GM06990 (cell line): ENCODE measurements at regions not wholly inside any gene's neighbourhood (a gene's known extent, or its start where the extent isn't known, plus 50 kb on each side); places are given as distances from the start of the nearest gene placed in this dataset.

ENCODE experiments used
- DNase-seq: peaks from one replicate; pipeline ENCODE4 v3.0.0-alpha.2; 2011; ENCODE audit not compliant: insufficient read length; ENCODE audit errors: extremely low read depth
- H3K27me3 ChIP-seq: replicated peaks from 2 replicates; pipeline ENCODE4 v1.6.0; 2011; ENCODE audit warnings: low read length; ENCODE audit not compliant: control insufficient read depth, insufficient read depth
- H3K36me3 ChIP-seq: 2 replicates; pipeline ENCODE4 v1.5.1; 2011; ENCODE audit warnings: low read length; ENCODE audit not compliant: control insufficient read depth, insufficient read depth
- H3K4me3 ChIP-seq: replicated peaks from 2 replicates; pipeline ENCODE4 v1.5.1; 2011; ENCODE audit warnings: low read depth, mild to moderate bottlenecking, control low read depth, low read length
- TF ChIP-seq, protein P1 (sequence below): IDR thresholded peaks from 2 replicates; pipeline ENCODE4 v1.5.1; 2011; ENCODE audit warnings: low read length, control low read depth, mild to moderate bottlenecking, inconsistent platforms; ENCODE audit not compliant: insufficient read depth, poor library complexity, severe bottlenecking

DNA sequence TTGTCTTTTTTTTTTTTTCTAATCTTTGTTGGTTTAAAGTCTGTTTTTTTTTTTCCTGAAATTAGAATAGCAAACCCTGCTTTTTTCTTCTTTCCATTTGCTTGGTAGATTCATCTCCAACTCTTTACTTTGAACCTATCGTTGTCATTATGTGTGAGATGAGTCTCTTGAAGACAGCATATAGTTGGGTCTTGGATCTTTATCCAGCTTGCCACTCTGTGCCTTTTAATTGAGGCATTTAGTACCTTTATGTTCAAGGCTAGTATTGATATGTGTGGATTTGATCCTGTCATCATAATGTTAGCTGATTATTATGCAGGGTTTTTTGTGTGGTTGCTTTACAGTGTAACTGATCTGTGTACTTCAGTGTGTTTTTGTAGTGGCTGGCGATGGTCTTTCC lies 383.8 kb downstream of the MAN2A1 start:
- no peak overlapping the region for H3K4me3 ChIP-seq
- H3K36me3 ChIP-seq: no peaks in the 10 kb centered on the region
- no peaks in the 10 kb centered on the region for H3K27me3 ChIP-seq
- no peak for DNase-seq
- TF ChIP-seq, protein P1, sequence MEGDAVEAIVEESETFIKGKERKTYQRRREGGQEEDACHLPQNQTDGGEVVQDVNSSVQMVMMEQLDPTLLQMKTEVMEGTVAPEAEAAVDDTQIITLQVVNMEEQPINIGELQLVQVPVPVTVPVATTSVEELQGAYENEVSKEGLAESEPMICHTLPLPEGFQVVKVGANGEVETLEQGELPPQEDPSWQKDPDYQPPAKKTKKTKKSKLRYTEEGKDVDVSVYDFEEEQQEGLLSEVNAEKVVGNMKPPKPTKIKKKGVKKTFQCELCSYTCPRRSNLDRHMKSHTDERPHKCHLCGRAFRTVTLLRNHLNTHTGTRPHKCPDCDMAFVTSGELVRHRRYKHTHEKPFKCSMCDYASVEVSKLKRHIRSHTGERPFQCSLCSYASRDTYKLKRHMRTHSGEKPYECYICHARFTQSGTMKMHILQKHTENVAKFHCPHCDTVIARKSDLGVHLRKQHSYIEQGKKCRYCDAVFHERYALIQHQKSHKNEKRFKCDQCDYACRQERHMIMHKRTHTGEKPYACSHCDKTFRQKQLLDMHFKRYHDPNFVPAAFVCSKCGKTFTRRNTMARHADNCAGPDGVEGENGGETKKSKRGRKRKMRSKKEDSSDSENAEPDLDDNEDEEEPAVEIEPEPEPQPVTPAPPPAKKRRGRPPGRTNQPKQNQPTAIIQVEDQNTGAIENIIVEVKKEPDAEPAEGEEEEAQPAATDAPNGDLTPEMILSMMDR: no peak

DNA sequence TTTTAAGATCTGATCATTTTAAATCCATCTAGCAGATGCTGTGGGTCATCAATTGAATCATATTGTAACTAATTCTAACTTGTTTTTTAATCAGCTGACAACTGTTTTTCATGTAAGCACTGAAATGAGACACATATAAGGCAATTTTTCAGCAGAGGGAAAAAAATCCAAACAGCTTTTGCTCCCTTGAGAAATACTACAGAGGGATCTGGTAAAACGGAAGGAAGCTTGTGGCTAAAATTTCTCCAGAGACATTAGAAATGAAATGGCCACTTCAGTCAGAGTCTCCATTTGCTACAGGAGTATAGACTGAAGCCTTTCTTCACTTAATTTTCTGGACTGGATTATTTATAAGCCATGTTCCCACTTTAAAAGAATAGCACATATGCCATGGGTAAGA lies 385.9 kb downstream of the MAN2A1 start:
- TF ChIP-seq, protein P1: no peak
- Histone ChIP-seq H3K4me3 (no peak overlapping the region), H3K36me3 (no peaks in the 10 kb centered on the region), H3K27me3 (no peaks in the 10 kb centered on the region)
- no peak for DNase-seq

DNA sequence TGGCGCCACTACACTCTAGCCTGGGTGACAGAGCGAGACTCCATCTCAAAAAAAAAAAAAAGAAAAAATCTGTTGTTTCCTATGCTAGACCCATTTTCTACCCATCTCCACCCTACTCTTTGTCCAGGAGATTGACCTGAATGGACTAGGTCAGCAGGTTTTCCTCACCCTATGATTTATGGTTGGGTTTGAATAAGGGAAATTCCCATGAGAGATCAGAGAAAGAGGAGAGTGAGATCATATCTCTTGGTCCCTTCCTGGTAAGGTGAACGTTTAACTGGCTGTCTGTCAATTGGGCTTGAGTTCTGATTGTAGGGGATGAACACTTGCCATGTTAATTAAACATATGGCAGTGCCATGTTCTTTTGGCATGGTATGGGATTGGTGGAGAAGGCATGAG lies 387.4 kb downstream of the MAN2A1 start:
- no peaks in the 10 kb centered on the region for H3K27me3 ChIP-seq
- no peak overlapping the region for H3K4me3 ChIP-seq
- H3K36me3 ChIP-seq: no peaks in the 10 kb centered on the region
- TF ChIP-seq, protein P1: no peak
- no peak for DNase-seq

DNA sequence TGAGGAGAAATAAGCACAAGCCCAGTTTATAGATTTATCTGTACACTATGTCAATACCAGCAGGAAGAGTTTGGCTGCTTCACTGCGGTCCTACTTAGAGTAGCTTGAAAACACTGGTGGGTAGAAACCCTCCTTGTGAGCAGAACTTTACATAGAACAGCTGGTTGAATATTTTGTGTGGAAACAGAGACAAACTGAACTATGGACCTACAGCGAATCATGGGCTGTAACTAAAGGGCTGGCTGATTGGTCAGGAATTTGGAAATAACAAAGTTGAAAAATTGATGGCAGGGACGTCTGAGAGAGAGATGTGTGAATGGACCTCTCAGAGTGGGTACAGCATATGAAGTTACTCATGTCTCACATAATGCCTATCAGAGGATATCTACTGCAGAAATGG lies 392.5 kb downstream of the MAN2A1 start:
- H3K36me3 ChIP-seq: no peaks in the 10 kb centered on the region

DNA sequence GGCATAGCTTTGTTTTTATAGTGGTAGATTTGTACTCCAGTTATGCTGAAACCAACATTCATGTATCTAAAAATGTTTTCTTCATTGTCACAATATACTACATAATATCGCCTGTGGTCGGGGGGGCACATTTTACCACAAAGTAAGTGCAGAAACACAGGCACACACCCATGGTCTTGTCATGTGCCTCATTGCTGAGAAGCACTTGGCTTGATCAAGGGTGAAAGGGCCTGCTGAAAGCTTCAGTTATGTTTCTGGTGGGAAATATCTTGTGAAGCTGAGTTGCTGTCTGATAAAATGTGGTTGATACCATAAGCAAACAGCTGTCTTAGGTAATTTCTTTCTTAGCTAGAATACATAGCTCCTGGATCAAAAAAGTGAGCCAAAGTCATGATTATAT lies 393.1 kb downstream of the MAN2A1 start:
- no peaks in the 10 kb centered on the region for H3K36me3 ChIP-seq
- H3K4me3 ChIP-seq: no peak overlapping the region
- DNase-seq: no peak
- TF ChIP-seq, protein P1: no peak
- no peaks in the 10 kb centered on the region for H3K27me3 ChIP-seq

More for the DNA sequence above, 392.5 kb downstream of the MAN2A1 start:
- no peak for DNase-seq
- H3K27me3 ChIP-seq: no peaks in the 10 kb centered on the region
- H3K4me3 ChIP-seq: no peak overlapping the region
- TF ChIP-seq, protein P1: no peak

DNA sequence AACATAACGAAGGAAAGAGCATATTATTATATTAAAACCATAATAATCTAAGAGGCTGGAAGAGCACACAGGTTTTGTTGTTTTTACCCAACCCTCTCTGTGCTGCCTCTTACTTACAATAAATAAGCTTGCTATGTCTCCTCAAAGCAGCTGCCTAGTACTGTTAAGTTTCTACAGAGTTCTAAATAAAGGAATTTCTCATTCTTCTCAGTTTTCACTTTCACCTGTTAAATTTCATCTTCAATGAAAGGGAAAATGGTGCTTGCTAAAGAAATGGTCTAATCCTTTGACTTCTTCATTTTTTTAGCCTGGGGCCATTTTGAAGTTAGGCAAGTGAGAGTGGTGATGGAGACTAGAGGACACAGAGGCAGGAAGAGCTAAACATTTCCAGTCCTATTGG lies 396.1 kb downstream of the MAN2A1 start:
- TF ChIP-seq, protein P1: no peak
- no peaks in the 10 kb centered on the region for H3K36me3 ChIP-seq
- no peak for DNase-seq
- H3K4me3 ChIP-seq: no peak overlapping the region
- H3K27me3 ChIP-seq: no peaks in the 10 kb centered on the region
